H1 (cell line): ENCODE measurements at regions not wholly inside any gene's neighbourhood (a gene's known extent, or its start where the extent isn't known, plus 50 kb on each side); places are given as distances from the start of the nearest gene placed in this dataset.

ENCODE experiments used
- BCL11A ChIP-seq, 2 experiments: IDR thresholded peaks; one replicate each; pipeline ENCODE4 v1.6.1; 2011; ENCODE audit warnings: low read depth in 2 of 2, low read length in 2 of 2, mild to moderate bottlenecking in 2 of 2
- CBX8 ChIP-seq: fragments of 300-800, 300-1000 bp; sonication (generic); IDR thresholded peaks from 2 replicates; pipeline ENCODE4 v1.7.1; 2016; ENCODE audit warnings: low read depth, low read length, borderline replicate concordance
- POU5F1 ChIP-seq: IDR thresholded peaks from 2 replicates; pipeline ENCODE4 v1.6.1; 2011; ENCODE audit warnings: low read depth, mild to moderate bottlenecking, low read length, moderate library complexity
- RNF2 ChIP-seq: fragments of 200-900, 300-1000 bp; sonication (generic); IDR thresholded peaks from 2 replicates; pipeline ENCODE4 v1.7.1; 2016; ENCODE audit warnings: borderline replicate concordance, low read depth, mild to moderate bottlenecking, antibody characterized with exemption, low read length; ENCODE audit not compliant: poor library complexity, severe bottlenecking; ENCODE audit errors: missing control alignments
- RXRA ChIP-seq: IDR thresholded peaks from 2 replicates; pipeline ENCODE4 v1.6.1; 2011; ENCODE audit warnings: low read depth, mild to moderate bottlenecking, low read length, moderate library complexity; ENCODE audit not compliant: insufficient read depth
- SIN3A ChIP-seq, 2 experiments: IDR thresholded peaks in 1 of 2; conservative IDR thresholded peaks in 1 of 2; 2 replicates each; pipeline ENCODE4 v1.6.1; 2011 to 2012; ENCODE audit warnings: low read length in 2 of 2, improper control_type of control experiment in 1 of 2, low read depth in 1 of 2, mild to moderate bottlenecking in 1 of 2
- SIRT6 ChIP-seq: IDR thresholded peaks from one replicate; pipeline ENCODE4 v1.7.1; 2012; ENCODE audit warnings: low read length, inconsistent platforms
- SP4 ChIP-seq: IDR thresholded peaks from 2 replicates; pipeline ENCODE4 v1.6.1; 2012; ENCODE audit warnings: low read length, inconsistent platforms

GRCh38 chr11:116217441-116217840 lies 555.3 kb downstream of the BUD13 start (continued):
- TF ChIP-seq RNF2 (no peak), SP4 (no peak), CBX8 (no peak), BCL11A (IDR thresholded peaks at IDR 0.05; ENCODE audit: low read depth in 2 of 2, low read length in 2 of 2) (no peak), RXRA (no peak), SIN3A (conservative IDR thresholded peaks at IDR 0.05 in 1 of 2, IDR thresholded peaks at IDR 0.05 in 1 of 2; ENCODE audit: low read depth in 1 of 2, low read length in 2 of 2) (no peak), POU5F1 (no peak), SIRT6 (no peak)
